ENCODE measurements at regions not wholly inside any gene's neighbourhood (a gene's known extent, or its start where the extent isn't known, plus 50 kb on each side); places are given as distances from the start of the nearest gene placed in this dataset.
"Not testable (repeated sequence)": the region's sequence is repeated elsewhere in the genome, so short reads cannot be mapped to it uniquely, and the experiment has no call there.

- no peak for DNase-seq (ENCODE audit: low read depth)
These were observed 160.4 kb upstream of the KCNH8 start for GRCh38 chr3:18987862-18988447.

GRCh38 chr3:18987070-18987469 lies 161.2 kb upstream of the KCNH8 start:
- DNase-seq (ENCODE audit: low read depth): no peak

GRCh38 chr3:18982920-18983319 lies 165.4 kb upstream of the KCNH8 start:
- DNase-seq (ENCODE audit: low read depth): no peak

GRCh38 chr3:18976102-18976501 lies 172.2 kb upstream of the KCNH8 start:
- DNase-seq (ENCODE audit: low read depth): not testable (repeated sequence)

GRCh38 chr3:18968120-18968519 lies 180.2 kb upstream of the KCNH8 start:
- DNase-seq (ENCODE audit: low read depth): no peak

- DNase-seq (ENCODE audit: low read depth): no peak
These were observed 182.5 kb upstream of the KCNH8 start for GRCh38 chr3:18965781-18966180.

GRCh38 chr3:18964640-18965039 lies 183.7 kb upstream of the KCNH8 start:
- no peak for DNase-seq (ENCODE audit: low read depth)

GRCh38 chr3:18951333-18951732 lies 197.0 kb upstream of the KCNH8 start:
- DNase-seq (ENCODE audit: low read depth): no peak

- no peak for DNase-seq (ENCODE audit: low read depth)
These were observed 201.8 kb upstream of the KCNH8 start for GRCh38 chr3:18946524-18946923.

GRCh38 chr3:18937574-18937973 lies 210.7 kb upstream of the KCNH8 start:
- DNase-seq (ENCODE audit: low read depth): no peak

GRCh38 chr3:18919158-18919557 lies 229.2 kb upstream of the KCNH8 start:
- no peak for DNase-seq (ENCODE audit: low read depth)

- no peak for DNase-seq (ENCODE audit: low read depth)
These were observed 230.4 kb upstream of the KCNH8 start for GRCh38 chr3:18917923-18918322.

- DNase-seq (ENCODE audit: low read depth): no peak
These were observed 246.1 kb upstream of the KCNH8 start for GRCh38 chr3:18902081-18902793.

- DNase-seq (ENCODE audit: low read depth): no peak
These were observed 246.7 kb upstream of the KCNH8 start for GRCh38 chr3:18901571-18901970.

- DNase-seq (ENCODE audit: low read depth): no peak
These were observed 247.3 kb upstream of the KCNH8 start for GRCh38 chr3:18900994-18901393.

- DNase-seq (ENCODE audit: low read depth): no peak
These were observed 249.4 kb upstream of the KCNH8 start for GRCh38 chr3:18898911-18899310.

GRCh38 chr3:18892756-18893155 lies 255.6 kb upstream of the KCNH8 start:
- DNase-seq (ENCODE audit: low read depth): no peak

- DNase-seq (ENCODE audit: low read depth): no peak
These were observed 256.3 kb upstream of the KCNH8 start for GRCh38 chr3:18892047-18892446.

GRCh38 chr3:18891641-18892040 lies 256.7 kb upstream of the KCNH8 start:
- DNase-seq (ENCODE audit: low read depth): no peak

GRCh38 chr3:18890449-18890848 lies 257.9 kb upstream of the KCNH8 start:
- no peak for DNase-seq (ENCODE audit: low read depth)

GRCh38 chr3:18888819-18889218 lies 259.5 kb upstream of the KCNH8 start:
- no peak for DNase-seq (ENCODE audit: low read depth)

- DNase-seq (ENCODE audit: low read depth): no peak
These were observed 259.9 kb upstream of the KCNH8 start for GRCh38 chr3:18888370-18888769.

- DNase-seq (ENCODE audit: low read depth): no peak
These were observed 262.0 kb upstream of the KCNH8 start for GRCh38 chr3:18886331-18886730.

- no peak for DNase-seq (ENCODE audit: low read depth)
These were observed 262.7 kb upstream of the KCNH8 start for GRCh38 chr3:18885612-18886011.

Data from stimulated activated CD8-positive, alpha-beta memory T cell treated with anti-CD3 and anti-CD28 coated beads, Interleukin-7, amount 100 ng/mL, for 24 hours (primary cell).